ACHN (cell line): ENCODE measurements at regions not wholly inside any gene's neighbourhood (a gene's known extent, or its start where the extent isn't known, plus 50 kb on each side); places are given as distances from the start of the nearest gene placed in this dataset.
"Not testable (repeated sequence)": the region's sequence is repeated elsewhere in the genome, so short reads cannot be mapped to it uniquely, and the experiment has no call there.

Source experiments
- DNase-seq: peaks from one replicate; pipeline ENCODE4 v3.0.0-alpha.2; 2015
- in situ Hi-C: cut with HindIII; loops from 2 replicates; pipeline ENCODE4 v1.10.0; 2017; ENCODE audit warnings: low sequenced_read_pairs, low pct_ligation_motif_present, low pct_unique_long_range_greater_than_20kb

DNA sequence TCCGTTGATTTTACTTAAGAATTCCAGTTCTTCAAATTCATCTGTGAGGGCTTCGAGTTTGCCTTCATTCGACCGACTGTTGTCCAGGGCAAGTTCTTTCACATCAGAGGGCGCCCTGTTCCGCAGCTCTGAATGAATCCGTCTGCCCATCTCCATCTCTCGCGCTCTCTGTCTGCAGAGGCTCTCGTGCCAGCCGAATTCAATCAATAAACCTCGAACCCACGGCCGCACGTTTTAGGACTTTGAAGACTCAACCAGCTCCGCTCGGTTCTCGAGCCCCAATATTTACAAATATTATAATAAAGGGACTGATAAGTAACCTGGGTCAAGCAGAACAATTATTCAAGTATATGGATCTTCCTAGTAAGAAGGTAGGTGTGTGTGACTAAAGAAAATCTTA, 556.4 kb upstream of the SMIM31 start:
- DNase-seq, result no peak
- in situ Hi-C loops, result no loop called here

GRCh38 chr4:164203476-164203875, 550.5 kb upstream of the SMIM31 start:
- peak; percentile 15 for DNase-seq
- in situ Hi-C loops, result no loop called here

GRCh38 chr4:164204434-164204833, 549.5 kb upstream of the SMIM31 start:
- in situ Hi-C loops, result no loop called here
- DNase-seq, result peak; percentile 97

DNA sequence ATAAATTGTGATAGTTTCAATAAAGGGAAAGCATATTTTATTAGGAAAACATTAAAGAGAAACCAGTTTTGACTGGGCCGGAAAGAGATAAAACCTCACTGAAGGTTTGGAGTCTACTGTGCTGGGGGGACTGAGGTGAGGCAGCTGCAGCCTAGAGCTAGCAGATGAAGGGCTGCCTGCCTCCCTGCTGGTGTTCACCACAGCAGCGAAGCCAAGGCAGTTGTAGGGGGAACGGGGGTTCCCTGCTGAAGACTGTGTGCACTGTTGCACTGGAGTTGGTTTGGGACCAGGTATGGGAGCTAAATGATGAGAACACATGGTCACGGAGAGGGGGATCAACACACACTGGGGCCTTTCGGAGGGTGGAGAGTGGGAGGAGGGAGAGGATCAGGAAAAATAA, 546.5 kb upstream of the SMIM31 start:
- in situ Hi-C loops, result no loop called here
- no peak for DNase-seq

DNA sequence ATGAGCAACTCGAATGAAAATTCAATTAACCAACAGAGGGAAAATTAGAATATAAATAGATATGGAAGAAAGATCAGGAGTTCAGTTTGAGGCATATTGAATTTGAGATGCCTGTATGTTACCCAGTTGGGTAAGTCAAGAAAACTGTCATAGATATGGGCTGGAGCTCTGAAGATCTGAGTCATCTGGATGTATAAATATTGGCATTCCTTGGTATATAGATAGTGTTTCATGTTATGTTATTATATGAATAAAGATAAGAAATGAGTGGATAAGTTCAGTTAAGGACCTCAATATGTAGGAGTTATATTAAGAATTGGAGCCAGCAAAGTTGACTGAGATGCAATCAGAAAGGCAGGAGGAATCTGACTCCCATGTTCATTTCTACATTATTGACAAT, 543.6 kb upstream of the SMIM31 start:
- in situ Hi-C loops, result no loop called here
- no peak for DNase-seq

GRCh38 chr4:164212134-164212533, 541.8 kb upstream of the SMIM31 start:
- peak; percentile 25 for DNase-seq
- in situ Hi-C loops, result no loop called here

DNA sequence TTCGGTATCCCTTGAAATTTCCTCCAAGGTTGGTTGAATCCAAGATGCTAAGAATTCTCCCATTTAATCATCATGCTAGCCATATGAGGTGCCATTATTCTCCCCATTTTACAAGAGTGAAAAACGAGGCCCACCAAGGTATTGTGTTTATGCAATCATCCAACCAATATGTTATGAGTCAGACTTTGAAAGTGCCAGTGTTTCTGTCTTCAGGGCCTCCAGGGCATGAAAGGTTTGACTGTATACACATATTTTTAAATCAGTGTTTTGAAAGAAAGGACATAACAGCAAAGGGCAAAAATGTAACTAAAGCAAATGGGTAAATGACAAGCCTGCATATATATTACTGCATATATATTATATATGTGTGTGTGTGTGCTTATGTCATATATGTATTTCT, 541.2 kb upstream of the SMIM31 start:
- in situ Hi-C loops, result no loop called here
- DNase-seq, result no peak

DNA sequence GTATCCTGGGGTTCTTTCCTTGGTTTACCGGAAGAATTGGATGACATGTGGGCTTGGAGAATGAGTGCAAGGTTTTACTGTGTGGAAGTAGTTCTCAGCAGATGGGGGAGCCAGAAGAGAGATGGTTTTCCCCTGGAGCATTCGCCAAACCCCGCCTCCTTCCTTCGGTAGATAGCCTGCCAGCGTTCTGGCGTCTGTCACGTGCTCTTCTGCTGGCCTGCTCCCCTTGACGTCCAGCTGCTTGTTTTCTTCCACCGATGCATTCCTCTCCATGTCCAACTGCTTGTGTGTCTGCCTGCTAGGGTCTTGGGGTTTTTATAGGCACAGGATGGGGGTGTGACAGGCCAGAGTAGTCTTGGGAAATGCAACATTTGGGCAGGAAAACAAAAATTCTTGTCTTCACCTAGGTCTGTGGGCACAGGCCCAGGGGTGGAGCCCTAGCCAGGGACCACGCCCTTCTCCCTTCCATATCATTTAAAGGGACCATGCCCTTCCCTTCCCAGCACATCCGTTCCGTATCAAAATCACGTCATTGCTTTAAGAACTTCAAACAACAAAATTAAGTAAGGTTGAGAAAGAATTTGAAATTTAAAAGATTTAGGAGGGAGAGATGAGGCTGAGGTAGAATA, 538.7 kb upstream of the SMIM31 start:
- DNase-seq, result no peak
- in situ Hi-C loops, result no loop called here

DNA sequence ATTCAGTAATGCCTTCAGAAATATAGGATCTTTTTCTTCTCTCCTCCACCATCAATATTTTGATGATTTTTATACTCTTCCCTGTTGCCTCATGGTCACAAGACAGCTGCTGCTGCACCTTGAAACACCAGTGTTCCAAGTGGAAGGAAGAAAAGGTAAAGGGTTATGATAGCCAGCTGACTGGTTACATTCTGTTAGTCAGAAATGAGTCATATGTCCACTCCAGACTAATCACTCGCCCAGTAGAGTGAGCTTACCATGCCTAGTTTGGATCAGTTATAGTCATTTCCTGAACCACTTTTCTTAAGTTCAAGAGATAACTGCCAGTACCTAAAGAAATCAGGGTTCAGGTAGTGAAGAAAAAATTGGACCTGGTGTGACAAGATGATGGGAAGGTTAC, 532.3 kb upstream of the SMIM31 start:
- peak; percentile 12 for DNase-seq
- in situ Hi-C loops, result no loop called here

DNA sequence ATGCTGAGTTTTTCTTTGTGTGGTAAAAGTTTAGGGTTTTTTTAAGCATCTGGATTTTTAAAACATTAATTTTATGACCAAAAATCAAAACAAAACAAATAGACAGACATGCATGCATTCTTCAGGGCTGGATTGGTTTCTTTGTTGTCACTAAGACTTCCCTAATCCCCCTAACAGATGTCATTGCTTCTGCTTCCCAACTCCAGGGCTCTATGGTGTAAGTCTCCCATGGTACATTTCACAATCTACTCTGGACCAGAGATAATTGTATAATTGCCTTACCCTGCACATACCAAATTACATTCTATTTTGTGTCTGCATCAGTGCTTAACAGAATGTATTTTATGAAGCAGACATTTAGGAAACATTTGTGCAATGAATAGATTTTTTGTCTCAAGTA, 529.1 kb upstream of the SMIM31 start:
- no peak for DNase-seq
- in situ Hi-C loops, result no loop called here

- in situ Hi-C loops, result no loop called here
- no peak for DNase-seq
Measured at GRCh38 chr4:164229255-164229654, 524.7 kb upstream of the SMIM31 start.

GRCh38 chr4:164239433-164239832, 514.5 kb upstream of the SMIM31 start:
- in situ Hi-C loops, result no loop called here

DNA sequence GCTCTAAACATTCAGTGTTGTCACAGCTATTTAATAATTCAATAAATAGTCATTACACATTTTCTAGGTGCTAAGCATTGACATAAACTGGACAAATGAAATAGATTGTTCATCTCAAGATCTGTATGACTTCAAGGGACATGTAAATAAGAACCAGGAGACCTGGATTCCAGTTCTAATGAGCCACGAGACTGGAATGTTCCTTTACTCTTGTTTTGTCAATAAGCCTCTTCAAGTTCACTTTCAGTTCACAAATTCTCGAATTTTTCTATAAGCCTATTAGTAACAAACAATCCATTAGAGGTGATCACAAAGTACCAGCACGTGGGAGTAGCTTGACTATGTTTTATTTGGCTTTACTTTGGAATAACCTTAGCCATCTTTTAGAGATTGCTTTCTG, 514.0 kb upstream of the SMIM31 start:
- in situ Hi-C loops, result no loop called here
- no peak for DNase-seq

More at GRCh38 chr4:164239433-164239832, 514.5 kb upstream of the SMIM31 start:
- DNase-seq, result no peak

GRCh38 chr4:164251257-164251656, 502.7 kb upstream of the SMIM31 start:
- no peak for DNase-seq
- in situ Hi-C loops, result no loop called here

GRCh38 chr4:164252286-164252685, 501.6 kb upstream of the SMIM31 start:
- DNase-seq, result peak; percentile 44

DNA sequence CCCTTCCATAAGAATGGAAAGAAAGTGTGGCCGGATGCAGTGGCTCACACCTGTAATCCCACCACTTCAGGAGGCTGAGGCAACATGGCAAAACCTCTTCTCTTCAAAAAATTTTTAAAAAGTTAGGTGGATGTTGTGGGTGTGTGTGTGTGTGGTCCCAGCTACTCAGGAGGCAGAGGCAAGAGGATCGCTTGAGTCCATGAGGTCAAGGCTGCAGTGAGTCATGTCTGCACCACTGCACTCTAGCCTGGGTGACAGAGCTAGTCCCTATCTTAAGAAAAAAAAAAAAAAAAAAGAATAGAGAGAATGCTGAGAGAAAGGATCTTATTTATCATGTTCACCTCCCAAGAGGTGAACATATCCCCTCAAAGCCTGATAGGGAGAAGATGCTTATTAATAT, 492.1 kb upstream of the SMIM31 start:
- in situ Hi-C loops, result no loop called here
- DNase-seq, result no peak

More at GRCh38 chr4:164252286-164252685, 501.6 kb upstream of the SMIM31 start:
- in situ Hi-C loops, result no loop called here

GRCh38 chr4:164262508-164262907, 491.4 kb upstream of the SMIM31 start:
- DNase-seq, in situ Hi-C loops: not testable (repeated sequence)

GRCh38 chr4:164277414-164277813, 476.5 kb upstream of the SMIM31 start:
- in situ Hi-C loops, DNase-seq: not testable (repeated sequence)

- in situ Hi-C loops, result no loop called here
Measured at GRCh38 chr4:164287173-164287572, 466.8 kb upstream of the SMIM31 start.

GRCh38 chr4:164288578-164288977, 465.4 kb upstream of the SMIM31 start:
- DNase-seq, result no peak
- in situ Hi-C loops, result no loop called here

More at GRCh38 chr4:164287173-164287572, 466.8 kb upstream of the SMIM31 start:
- no peak for DNase-seq

DNA sequence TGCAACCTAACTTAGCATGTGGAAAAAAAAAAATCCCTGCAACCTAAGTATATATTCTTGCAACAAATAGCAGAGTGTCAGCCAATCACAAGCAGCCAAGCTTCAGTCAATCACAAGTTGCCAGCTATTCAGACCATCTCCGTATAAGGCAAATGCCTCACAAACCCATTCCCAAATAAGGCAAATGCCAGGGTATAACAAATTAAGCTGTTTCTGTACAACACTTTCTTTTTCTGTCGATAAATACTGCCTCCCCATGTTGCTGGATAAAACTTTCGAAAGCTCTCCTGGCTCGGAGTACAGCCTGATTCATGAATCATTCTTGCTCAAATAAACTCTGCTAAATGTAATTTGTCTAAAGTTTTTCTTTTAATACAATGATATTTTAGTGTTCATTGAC, 460.7 kb upstream of the SMIM31 start:
- in situ Hi-C loops, result no loop called here
- DNase-seq, result no peak
